ENCODE measurements at regions not wholly inside any gene's neighbourhood (a gene's known extent, or its start where the extent isn't known, plus 50 kb on each side); places are given as distances from the start of the nearest gene placed in this dataset.

GRCh38 chr5:3394891-3395599 is 200.6 kb upstream of the IRX1 start:
- no peak for TF ChIP-seq CTCF (conservative IDR thresholded peaks at IDR 0.05; ENCODE audit: low read length)
- TF ChIP-seq EZH2phosphoT487 (IDR thresholded peaks at IDR 0.05; ENCODE audit: borderline replicate concordance), result no peak

Data from Loucy (cell line).